Brain microvascular endothelial cell (primary cell): ENCODE measurements at regions not wholly inside any gene's neighbourhood (a gene's known extent, or its start where the extent isn't known, plus 50 kb on each side); places are given as distances from the start of the nearest gene placed in this dataset.

ENCODE experiments used
- DNase-seq: peaks from one replicate; pipeline ENCODE4 v3.0.0-alpha.2; 2020
- H3K27ac ChIP-seq: fragments of 250-450 bp; sonication (Bioruptor Pico); 2 replicates; pipeline ENCODE4 v1.5.1; 2020; ENCODE audit warnings: mild to moderate bottlenecking, moderate library complexity
- H3K27me3 ChIP-seq: fragments of 250-450 bp; sonication (Bioruptor Pico); replicated peaks from 2 replicates; pipeline ENCODE4 v1.5.1; 2020; ENCODE audit warnings: mild to moderate bottlenecking
- H3K36me3 ChIP-seq: fragments of 250-450 bp; sonication (Bioruptor Pico); replicated peaks from 2 replicates; pipeline ENCODE4 v1.5.1; 2020; ENCODE audit warnings: mild to moderate bottlenecking
- H3K4me3 ChIP-seq: 2 replicates; pipeline ENCODE4 v1.5.1; 2011; ENCODE audit warnings: low read depth, mild to moderate bottlenecking, control low read depth, low read length, moderate library complexity
- CTCF ChIP-seq: IDR thresholded peaks from 2 replicates; pipeline ENCODE4 v1.5.1; 2011; ENCODE audit warnings: low read depth, mild to moderate bottlenecking, moderate library complexity, low read length, control low read depth, inconsistent platforms; ENCODE audit errors: missing control alignments
- in situ Hi-C: cut with HindIII; loops from 2 replicates; pipeline ENCODE4 v1.10.0; 2017; ENCODE audit warnings: low sequenced_read_pairs, low pct_ligation_motif_present

DNA sequence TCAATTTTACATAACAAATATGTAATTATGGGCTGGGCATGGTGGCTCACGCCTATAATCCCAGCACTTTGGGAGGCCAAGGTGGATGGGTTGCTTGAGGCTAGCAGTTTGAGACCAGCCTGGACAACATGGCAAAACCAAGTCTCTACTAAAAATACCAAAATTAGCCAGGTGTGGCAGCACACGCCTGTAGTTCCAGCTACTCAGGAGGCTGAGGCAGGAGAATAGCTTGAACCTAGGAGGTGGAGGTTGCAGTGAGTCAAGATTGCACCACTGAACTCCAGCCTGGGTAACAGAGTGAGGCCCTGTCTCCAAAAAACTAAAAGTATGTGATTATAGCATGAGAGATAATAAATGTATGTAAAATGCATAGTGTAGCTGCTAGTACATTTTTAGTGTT is 229.0 kb downstream of the PPARGC1A start:
- no peaks in the 10 kb centered on the region for H3K36me3 ChIP-seq
- DNase-seq = no peak
- in situ Hi-C loops = no loop called here
- H3K27me3 ChIP-seq = no peaks in the 10 kb centered on the region
- no peak overlapping the region for H3K27ac ChIP-seq
- H3K4me3 ChIP-seq = no peak overlapping the region
- no peak for TF ChIP-seq CTCF

GRCh38 chr4:23654791-23655190 is 235.1 kb downstream of the PPARGC1A start:
- in situ Hi-C loops = no loop called here
- no peaks in the 10 kb centered on the region for H3K36me3 ChIP-seq
- no peak overlapping the region for H3K4me3 ChIP-seq
- no peaks in the 10 kb centered on the region for H3K27me3 ChIP-seq
- TF ChIP-seq CTCF = no peak
- H3K27ac ChIP-seq = no peak overlapping the region
- DNase-seq = no peak

DNA sequence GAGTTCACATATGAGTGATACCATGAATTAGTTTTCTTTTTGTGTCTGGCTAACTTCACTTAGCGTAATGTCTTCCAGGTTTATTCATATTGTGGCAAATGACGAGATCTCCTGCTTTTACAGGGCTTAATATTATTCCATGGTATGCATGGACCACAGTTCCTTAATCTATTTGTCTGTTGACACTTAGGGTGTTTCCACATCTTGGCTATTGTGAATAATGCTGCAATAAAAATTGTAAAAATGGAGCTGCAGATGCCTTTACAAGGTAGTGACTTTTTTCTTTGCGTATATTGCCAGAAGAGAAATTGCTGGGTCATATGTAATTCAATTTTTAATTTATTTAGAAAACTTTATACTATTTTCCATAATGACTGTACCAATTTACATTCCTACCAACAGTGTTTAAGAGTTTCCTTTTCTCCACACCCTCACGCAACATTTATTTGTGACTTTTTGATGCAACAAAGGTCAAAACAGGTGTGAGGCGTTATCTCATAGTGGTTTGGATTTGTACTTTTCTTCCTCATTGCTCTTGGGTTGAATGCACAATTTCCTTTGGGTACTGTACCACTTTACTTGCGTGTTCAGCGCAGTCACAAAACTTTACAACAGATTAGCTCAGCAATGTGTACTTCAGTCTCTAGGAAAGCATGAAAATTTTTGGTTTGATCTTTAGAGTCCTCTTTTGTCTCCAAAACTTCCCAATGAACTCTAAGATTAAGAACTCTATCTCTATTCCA is 240.8 kb downstream of the PPARGC1A start:
- no peak for DNase-seq
- in situ Hi-C loops = no loop called here

DNA sequence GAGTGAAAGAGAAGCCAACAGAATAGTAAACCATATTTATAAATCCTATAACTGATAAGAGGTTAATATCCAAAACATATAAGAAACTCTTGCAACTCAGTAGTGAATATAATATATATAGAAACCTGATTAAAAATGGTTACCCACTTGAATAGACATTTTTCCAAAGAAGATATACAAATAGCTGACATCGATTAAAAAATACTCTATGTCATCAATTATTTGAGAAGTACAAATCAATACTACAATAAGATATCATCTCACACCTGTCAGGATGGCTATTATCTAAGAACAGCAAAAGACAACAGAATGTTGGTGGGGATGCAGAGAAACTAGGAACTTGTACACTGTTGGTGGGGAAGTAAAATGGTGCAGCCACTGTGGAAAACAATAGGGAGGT is 254.4 kb downstream of the PPARGC1A start:
- no peak overlapping the region for H3K4me3 ChIP-seq
- H3K36me3 ChIP-seq = no peaks in the 10 kb centered on the region
- no peak overlapping the region for H3K27ac ChIP-seq
- DNase-seq = no peak
- no peaks in the 10 kb centered on the region for H3K27me3 ChIP-seq
- TF ChIP-seq CTCF = no peak
- in situ Hi-C loops = no loop called here

More for the DNA sequence above, 240.8 kb downstream of the PPARGC1A start:
- Histone ChIP-seq H3K4me3 (no peak overlapping the region), H3K27me3 (no peaks in the 10 kb centered on the region), H3K27ac (no peak overlapping the region), H3K36me3 (no peaks in the 10 kb centered on the region)
- no peak for TF ChIP-seq CTCF

DNA sequence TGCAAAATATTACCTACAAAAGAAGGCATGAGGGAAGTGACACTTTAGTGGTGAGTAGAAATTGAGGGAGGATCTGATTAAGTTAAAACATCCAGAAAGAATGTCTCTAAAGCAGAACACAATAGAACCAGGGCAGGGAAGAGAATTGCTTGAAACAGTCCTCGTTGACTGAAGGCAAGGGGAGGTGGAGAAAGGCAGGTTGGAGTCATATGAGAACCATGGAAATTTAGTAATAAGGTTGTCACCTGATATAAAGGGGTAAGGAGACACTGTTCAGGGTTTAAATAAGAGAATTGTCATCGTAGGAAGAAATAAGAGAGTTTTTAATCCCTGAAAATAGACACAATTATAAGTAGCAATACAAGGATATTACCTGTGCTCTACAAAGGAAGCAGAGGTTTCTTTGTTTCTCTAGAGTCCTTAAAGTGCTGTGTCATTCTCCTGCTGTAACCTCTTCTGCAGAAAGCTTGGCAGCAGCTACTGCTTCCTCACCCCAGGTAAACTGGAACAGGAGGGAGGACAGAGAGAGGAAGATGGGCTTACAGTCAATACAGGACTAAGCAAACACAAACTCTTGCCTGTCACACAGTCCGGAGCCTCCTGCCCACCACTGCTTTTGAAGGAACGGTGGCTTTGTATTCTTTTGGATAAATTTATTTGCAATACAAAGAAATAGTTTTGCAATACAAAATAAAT is 258.4 kb downstream of the PPARGC1A start:
- in situ Hi-C loops = no loop called here
- no peak overlapping the region for H3K4me3 ChIP-seq
- no peaks in the 10 kb centered on the region for H3K27me3 ChIP-seq
- TF ChIP-seq CTCF = no peak
- no peak for DNase-seq
- H3K27ac ChIP-seq = no peak overlapping the region
- no peaks in the 10 kb centered on the region for H3K36me3 ChIP-seq
